ENCODE measurements at regions not wholly inside any gene's neighbourhood (a gene's known extent, or its start where the extent isn't known, plus 50 kb on each side); places are given as distances from the start of the nearest gene placed in this dataset.
"Not testable (repeated sequence)": the region's sequence is repeated elsewhere in the genome, so short reads cannot be mapped to it uniquely, and the experiment has no call there.

DNA sequence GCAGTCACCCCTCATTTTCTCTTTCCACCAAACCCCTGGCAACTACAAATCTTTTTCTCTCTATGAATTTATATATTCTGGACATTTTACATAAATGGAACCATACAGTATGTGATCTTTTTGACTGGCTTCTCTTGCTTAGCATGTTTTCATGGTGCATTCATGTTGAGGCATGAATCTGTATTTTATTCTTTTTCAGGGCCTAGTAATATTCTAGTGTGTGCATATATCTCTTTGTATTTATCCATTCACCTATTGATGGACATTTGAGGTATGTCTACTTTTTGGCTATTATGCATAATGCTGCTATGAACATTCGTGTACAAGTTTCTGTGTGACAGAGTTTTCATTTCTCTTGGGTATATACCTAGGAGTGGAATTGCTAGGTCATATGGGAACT, 78.2 kb downstream of the HACD1 start:
- H3K4me3 Mint-ChIP-seq = no peak overlapping the region
- H3K4me1 Mint-ChIP-seq = no peaks in the 10 kb centered on the region
- H3K9me3 Mint-ChIP-seq = peaks cover 5 to 14% of the 10 kb centered on the region in 2 donors
- no peak overlapping the region for H3K27ac Mint-ChIP-seq
- no peak for DNase-seq
- peaks cover 9% of the 10 kb centered on the region for H3K27me3 Mint-ChIP-seq
- ATAC-seq = no peak

DNA sequence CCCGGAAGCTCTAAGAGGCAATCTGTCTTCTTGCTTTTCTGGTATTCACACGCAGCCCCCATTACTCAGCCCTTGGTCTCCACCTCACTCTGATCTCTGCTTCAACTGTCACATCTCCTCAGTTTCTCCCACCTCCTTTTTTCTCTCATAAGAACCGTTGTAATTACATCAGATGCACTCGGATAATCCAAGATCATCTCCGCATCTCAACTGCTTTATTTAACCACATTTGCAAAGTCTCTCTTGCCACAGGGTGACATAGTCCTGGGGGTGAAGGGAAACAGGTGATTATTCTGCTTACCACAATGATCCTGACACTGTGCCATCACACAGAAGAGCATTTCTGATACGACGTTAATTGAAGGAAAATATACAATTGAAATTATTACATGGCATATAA, 79.9 kb downstream of the HACD1 start:
- Mint-ChIP-seq H3K9me3 (peaks cover 5 to 14% of the 10 kb centered on the region in 2 donors), H3K27me3 (peaks cover 9% of the 10 kb centered on the region), H3K4me3 (no peak overlapping the region), H3K27ac (no peak overlapping the region), H3K4me1 (no peaks in the 10 kb centered on the region)
- no peak for DNase-seq
- no peak for ATAC-seq

DNA sequence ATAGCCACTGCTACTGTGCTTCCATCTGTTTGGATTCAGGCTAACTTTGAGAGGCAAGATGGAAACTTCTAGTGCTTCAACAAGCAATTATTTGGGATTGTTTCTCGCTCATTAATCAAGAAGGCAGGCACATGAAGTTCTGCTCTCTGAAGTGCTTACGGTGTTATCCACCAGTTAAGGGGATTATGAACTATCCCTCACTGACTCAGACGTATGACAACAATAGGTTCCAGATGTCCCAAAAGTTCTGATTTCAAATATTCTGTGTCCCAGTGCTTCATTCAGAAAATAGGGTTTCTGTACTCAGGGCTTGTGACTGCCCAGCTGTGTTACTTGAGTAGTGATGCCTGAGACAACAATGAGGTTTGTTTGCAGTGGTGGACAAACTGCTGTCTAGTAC, 81.0 kb downstream of the HACD1 start:
- H3K27ac Mint-ChIP-seq = no peak overlapping the region
- H3K9me3 Mint-ChIP-seq = peaks cover 5 to 14% of the 10 kb centered on the region in 2 donors

DNA sequence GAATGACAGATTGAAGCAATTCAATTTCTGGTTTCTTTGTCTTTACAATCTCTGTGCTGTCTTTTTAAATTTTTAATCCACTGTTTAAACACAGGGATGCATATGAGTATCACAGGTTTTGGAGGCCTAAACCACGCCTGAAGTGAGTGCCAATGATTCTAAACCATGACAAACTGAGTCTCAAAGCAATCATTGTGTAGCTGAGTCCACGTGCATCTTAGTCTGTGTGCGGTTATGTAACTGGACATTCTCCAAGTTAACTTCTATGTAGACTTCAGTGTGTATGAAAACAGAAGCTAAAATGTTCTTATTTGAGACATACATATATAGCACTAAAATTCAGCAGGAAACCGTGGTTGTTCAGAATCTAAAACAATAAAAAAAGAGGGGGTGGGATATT, 79.3 kb upstream of the ST8SIA6 start:
- no peak overlapping the region for H3K27ac Mint-ChIP-seq
- peaks cover 1 to 3% of the 10 kb centered on the region in 2 donors for H3K9me3 Mint-ChIP-seq
- peaks cover 9% of the 10 kb centered on the region for H3K27me3 Mint-ChIP-seq
- ATAC-seq = no peak
- H3K4me1 Mint-ChIP-seq = no peaks in the 10 kb centered on the region
- no peak for DNase-seq
- H3K4me3 Mint-ChIP-seq = no peak overlapping the region

More for the DNA sequence above, 81.0 kb downstream of the HACD1 start:
- DNase-seq = no peak
- H3K27me3 Mint-ChIP-seq = peaks cover 9% of the 10 kb centered on the region
- ATAC-seq = no peak
- no peak overlapping the region for H3K4me3 Mint-ChIP-seq
- no peaks in the 10 kb centered on the region for H3K4me1 Mint-ChIP-seq

DNA sequence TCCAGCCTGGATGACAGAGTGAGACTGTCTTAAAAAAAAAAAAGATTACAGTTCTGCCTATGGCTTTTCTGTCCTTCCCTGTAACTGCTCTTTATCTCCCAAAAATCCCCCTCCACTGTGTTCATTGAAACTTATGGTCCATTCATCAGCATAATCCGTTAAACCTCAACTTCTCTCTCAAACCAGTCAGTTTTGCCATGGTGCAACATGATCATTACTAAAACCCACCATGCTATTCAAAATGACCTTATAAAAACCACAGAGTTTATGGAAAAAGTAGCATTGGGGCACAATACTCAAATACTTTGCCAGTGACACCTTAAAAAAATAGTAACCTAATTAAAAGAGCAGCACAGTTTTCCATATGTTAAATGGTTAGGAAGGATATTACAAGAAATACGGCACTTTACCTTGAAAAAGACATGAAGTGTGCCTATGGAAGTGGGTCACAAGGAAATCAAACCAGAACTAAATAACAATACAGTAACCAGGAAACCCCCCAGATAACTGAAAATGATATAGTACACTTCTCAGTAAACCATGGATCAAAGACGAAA, 74.0 kb upstream of the ST8SIA6 start:
- ATAC-seq (no peak), DNase-seq (no peak)
- no peaks in the 10 kb centered on the region for H3K9me3 Mint-ChIP-seq
- H3K27ac Mint-ChIP-seq = no peak overlapping the region
- no peak overlapping the region for H3K4me3 Mint-ChIP-seq
- H3K4me1 Mint-ChIP-seq = no peaks in the 10 kb centered on the region
- H3K27me3 Mint-ChIP-seq = no peaks in the 10 kb centered on the region

DNA sequence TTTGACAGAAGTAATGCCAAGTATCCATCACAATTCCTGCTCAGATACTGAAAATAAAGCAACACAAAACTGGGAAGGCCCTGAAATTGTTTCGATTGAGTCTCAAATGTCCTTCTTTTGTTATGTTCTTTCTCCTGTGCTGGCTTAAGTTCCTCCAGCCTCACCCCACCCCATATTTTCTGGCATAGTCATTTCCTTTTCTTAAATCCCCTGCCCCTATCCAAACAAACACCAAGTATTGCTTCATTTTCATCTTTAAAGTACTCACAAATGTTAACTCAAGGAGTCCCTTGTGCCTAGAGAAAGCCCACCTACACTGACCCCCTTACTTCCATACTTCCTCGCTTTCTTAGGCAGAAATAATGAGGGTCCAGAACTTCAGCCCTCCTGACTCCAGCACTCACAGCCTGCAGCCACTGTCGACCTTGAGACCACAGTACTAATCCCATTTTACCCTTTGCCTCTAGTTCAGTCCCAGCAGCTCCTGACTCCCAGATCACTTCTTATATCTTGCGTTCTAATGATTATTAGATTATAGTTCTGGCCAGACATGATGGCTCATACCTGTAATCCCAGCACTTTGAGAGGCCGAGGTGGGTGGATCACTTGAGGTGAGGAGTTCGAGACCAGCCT, 73.2 kb upstream of the ST8SIA6 start:
- H3K9me3 Mint-ChIP-seq = no peaks in the 10 kb centered on the region

DNA sequence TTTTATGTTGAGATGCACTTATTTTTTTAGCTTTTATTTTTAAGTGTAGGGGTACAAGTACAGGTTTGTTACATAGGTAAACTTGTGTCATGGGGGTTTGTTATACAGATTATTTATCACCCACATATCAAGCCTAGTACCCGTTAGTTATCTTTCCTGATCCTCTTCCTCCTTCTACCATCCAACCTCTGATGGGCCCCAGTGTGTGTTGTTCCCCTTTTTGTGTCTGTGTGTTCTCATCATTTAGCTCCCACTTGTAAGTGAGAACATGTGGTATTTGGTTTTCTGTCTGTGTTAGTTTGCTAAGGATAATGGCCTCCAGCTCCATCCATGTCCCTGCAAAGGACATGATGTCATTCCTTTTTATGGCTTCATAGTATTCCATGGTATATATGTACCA, 72.2 kb upstream of the ST8SIA6 start:
- not testable (repeated sequence) for H3K27ac Mint-ChIP-seq, DNase-seq, H3K4me3 Mint-ChIP-seq, H3K4me1 Mint-ChIP-seq, ATAC-seq, H3K9me3 Mint-ChIP-seq, H3K27me3 Mint-ChIP-seq

More for the DNA sequence above, 73.2 kb upstream of the ST8SIA6 start:
- Mint-ChIP-seq H3K27me3 (no peaks in the 10 kb centered on the region), H3K27ac (no peak overlapping the region), H3K4me3 (no peak overlapping the region), H3K4me1 (no peaks in the 10 kb centered on the region)
- ATAC-seq = no peak
- DNase-seq = no peak

DNA sequence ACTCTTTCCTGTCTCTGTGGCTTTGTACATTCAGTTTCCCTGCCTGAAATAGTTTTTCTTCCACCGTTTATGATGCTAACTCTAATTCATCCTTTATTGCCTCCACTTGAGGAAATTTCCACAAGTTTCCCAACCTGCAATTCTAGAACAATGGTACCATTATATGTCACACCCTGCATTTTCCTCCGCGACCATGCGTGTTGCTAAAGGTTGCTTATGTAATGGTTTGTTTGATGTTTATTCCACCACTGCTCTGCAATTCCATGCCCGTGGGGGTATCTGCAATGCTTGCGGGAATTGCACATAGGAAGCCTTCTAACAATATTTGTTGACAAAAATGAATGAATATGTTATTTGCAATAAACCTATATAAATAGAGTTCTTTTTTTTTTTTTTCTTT, 69.5 kb upstream of the ST8SIA6 start:
- Mint-ChIP-seq H3K9me3 (no peaks in the 10 kb centered on the region), H3K27me3 (no peaks in the 10 kb centered on the region), H3K4me3 (no peak overlapping the region), H3K27ac (no peak overlapping the region), H3K4me1 (no peaks in the 10 kb centered on the region)
- DNase-seq (no peak), ATAC-seq (no peak)

DNA sequence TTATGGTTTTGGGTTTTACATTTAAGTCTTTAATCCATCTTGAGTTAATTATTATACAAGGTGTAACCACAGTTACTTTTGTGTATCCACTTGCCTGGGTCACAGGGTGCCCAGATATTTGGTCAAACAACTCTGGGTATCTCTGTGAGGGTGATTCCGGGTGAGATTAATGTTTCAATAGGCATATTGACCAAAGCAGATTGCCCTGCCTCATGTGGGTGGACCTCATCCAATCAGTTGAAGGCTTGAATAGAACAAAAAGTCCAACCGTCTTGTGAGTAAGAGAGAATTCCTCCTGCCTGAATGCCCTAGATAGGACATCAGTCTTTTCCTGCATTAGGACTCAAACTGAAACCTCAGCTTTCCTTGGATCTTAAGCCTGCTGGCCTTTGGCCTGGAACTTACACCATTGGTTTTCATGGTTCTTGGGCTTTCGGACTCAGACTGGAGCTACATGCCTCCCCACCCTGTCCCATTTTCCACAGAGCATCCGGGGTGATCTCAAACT, 68.9 kb upstream of the ST8SIA6 start:
- Mint-ChIP-seq H3K27ac (no peak overlapping the region), H3K9me3 (no peaks in the 10 kb centered on the region), H3K4me3 (no peak overlapping the region), H3K27me3 (no peaks in the 10 kb centered on the region), H3K4me1 (no peaks in the 10 kb centered on the region)
- DNase-seq (no peak), ATAC-seq (no peak)

DNA sequence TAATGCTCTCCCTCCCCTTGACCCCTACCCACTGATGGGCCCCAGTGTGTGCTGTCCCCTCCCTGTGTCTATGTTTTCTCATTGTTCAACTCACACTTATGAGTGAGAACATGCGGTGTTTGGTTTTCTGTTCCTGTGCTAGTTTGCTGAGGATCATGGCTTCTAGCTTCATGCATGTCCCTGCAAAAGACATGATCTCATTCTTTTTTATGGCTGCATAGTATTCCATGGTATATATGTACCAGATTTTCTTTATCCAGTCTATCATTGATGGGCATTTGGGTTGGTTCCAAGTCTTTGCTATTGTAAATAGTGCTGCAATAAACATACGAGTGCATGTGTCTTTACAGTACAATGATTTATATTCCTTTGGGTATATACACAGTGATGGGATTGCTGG, 67.9 kb upstream of the ST8SIA6 start:
- H3K27ac Mint-ChIP-seq, H3K9me3 Mint-ChIP-seq, ATAC-seq, DNase-seq, H3K27me3 Mint-ChIP-seq, H3K4me1 Mint-ChIP-seq, H3K4me3 Mint-ChIP-seq: not testable (repeated sequence)

DNA sequence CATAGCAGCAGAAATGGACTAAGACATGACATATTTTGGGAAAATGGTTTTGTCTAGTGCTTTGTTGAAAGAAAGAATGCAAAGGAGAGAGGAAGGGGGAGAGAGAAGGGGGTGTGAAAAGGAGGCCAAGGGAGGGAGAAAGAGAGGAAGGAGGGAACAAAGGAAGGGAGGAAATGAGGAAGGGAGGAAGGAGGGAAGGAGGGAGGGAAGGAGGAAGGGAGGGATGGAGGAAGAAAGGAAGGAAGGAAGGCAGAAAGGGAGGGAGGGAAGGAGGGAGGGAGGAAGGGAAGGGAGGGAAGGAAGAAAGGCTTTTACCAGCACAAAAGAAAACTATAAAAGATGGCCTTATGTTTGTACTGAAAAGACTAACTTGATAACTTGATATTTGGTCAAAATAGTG, 65.1 kb upstream of the ST8SIA6 start:
- no peak for ATAC-seq
- Mint-ChIP-seq H3K4me1 (no peaks in the 10 kb centered on the region), H3K27ac (no peak overlapping the region), H3K9me3 (peaks cover 0 to 5% of the 10 kb centered on the region in 2 donors), H3K27me3 (no peaks in the 10 kb centered on the region), H3K4me3 (no peak overlapping the region)
- no peak for DNase-seq

DNA sequence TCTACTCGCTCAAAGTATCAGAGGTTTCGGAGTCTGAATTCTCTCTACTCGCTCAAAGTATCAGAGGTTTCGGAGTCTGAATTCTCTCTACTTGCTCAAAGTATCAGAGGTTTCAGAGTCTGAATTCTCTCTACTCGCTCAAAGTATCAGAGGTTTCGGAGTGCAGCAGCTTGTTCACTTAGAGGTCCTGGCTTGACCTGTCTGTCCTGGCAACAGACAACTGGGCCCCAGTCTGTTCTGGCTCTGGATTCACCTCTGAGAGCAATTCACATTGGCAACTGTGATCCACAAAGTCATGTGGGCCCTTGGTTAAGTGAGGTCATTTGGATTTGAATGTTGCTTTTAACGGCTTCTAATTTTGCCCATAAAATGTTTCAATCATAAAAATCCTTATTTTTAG, 63.9 kb upstream of the ST8SIA6 start:
- Mint-ChIP-seq H3K27ac (no peak overlapping the region), H3K4me3 (no peak overlapping the region), H3K9me3 (peaks cover 0 to 5% of the 10 kb centered on the region in 2 donors), H3K27me3 (no peaks in the 10 kb centered on the region), H3K4me1 (no peaks in the 10 kb centered on the region)
- ATAC-seq = no peak
- DNase-seq = no peak

DNA sequence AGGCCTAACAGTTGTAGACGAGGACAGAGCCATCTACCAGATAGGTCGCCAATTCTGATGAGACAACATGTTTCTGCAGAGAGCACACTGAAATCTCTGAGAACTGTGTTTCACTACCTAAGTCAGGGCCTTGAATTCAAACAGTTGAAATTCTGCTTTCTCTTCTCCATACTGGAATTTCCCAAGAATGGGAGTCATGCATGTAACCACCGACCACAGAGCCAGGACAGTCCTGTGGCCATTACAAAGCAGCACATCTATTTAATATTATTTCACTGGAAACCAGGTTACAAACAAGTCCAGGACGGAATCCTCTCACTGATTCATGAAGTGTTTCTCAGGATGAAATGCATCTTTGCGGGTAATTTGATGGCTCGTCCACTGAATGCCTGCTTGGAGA, 62.0 kb upstream of the ST8SIA6 start:
- ATAC-seq (no peak), DNase-seq (no peak)
- Mint-ChIP-seq H3K4me1 (peaks cover 9% of the 10 kb centered on the region), H3K27ac (no peak overlapping the region), H3K4me3 (no peak overlapping the region), H3K9me3 (peaks cover 0 to 5% of the 10 kb centered on the region in 2 donors), H3K27me3 (no peaks in the 10 kb centered on the region)

DNA sequence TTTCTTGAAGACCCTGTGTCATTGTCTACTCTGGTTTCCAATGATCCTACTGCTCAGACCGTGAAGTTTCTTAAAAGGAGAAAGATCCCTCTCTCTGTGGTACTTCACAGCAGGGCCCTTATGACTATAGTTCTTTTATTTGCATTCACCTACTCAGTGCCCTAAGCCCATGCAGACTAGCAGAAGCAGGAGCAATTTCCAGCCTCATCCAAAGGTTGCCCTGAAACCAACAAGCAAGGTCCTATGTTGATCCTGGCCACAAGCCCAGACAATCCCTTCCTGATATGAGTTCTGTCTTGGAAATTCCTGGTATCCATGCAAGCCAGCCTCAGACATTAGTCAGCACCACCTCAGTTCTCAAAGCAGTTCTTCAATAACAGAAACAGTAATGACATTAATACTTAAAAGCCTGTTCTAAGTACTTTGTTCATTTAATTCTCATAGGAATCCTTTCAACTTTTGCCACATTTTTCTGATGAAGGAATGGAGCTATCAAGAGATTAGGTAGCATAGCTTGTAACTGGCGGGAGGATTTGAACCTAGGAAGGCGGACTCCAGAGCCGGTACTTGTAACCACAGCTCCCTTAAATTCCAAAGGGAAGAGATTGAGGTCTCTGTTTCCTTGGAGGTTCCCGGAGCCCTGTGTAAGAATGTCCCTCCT, 58.1 kb upstream of the ST8SIA6 start:
- H3K4me1 Mint-ChIP-seq = peaks cover 13% of the 10 kb centered on the region
- H3K9me3 Mint-ChIP-seq = peaks cover 12 to 15% of the 10 kb centered on the region in 2 donors
- peaks cover 12% of the 10 kb centered on the region for H3K27me3 Mint-ChIP-seq
- H3K4me3 Mint-ChIP-seq = no peak overlapping the region
- ATAC-seq (no peak), DNase-seq (no peak)
- no peak overlapping the region for H3K27ac Mint-ChIP-seq

DNA sequence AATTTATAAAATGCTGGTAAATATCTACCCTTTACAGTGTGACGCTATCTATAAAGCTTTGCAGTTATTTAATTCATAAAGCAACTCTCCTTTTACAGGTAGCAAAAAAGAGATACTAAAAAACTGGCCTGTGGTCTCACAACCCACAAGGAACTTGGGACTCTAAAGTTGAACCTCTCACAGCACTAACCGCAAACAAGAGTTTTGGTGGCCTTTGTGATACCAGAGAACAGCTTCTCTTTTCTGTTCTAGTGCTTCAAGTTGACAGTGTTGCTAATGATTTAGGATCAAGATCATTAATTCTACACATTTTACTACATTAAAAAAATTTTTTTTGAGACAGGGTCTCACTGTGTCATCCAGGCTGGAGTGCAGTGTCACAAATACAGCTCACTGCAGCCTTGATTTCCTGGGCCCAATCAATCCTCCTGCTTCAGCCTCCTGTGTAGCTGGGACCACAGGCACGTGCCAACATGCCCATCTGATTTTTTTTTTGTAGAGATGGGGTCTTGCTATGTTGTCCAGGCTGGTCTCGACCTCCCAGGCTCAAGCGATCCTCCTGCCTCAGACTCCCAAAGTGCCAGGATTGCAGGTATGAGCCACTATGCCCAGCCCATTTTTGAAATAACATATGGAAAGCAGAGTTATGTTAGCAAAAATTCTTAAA, 56.0 kb upstream of the ST8SIA6 start:
- no peak overlapping the region for H3K4me3 Mint-ChIP-seq
- peak in 1 of 2 donors; percentile 21 for DNase-seq
- peaks cover 12% of the 10 kb centered on the region for H3K27me3 Mint-ChIP-seq
- peak; percentile 52 for ATAC-seq
- H3K27ac Mint-ChIP-seq = no peak overlapping the region
- peaks cover 12 to 15% of the 10 kb centered on the region in 2 donors for H3K9me3 Mint-ChIP-seq
- peaks cover 29% of the 10 kb centered on the region for H3K4me1 Mint-ChIP-seq

DNA sequence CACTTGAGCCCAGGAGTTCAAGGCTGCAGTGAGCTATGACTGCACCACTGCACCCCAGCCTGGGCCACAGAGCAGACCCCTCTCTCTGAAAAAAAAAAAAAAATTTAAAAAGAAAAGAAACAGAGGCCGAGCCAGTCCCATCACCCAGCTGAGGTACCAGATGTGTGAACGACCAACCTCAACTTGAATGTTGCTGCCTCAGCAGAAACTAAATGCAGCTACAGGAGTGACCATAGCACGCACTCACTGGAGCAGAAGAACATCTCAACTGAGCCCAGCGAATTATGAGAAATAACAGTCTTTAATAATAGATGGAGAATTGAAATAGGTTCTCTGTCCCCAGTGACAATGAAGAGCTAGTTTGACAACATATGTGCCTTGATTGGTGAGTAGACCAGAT, 53.1 kb upstream of the ST8SIA6 start:
- Mint-ChIP-seq H3K27ac (no peak overlapping the region), H3K4me1 (peaks cover 29% of the 10 kb centered on the region), H3K27me3 (peaks cover 12% of the 10 kb centered on the region), H3K4me3 (no peak overlapping the region), H3K9me3 (peaks cover 10 to 12% of the 10 kb centered on the region in 2 donors)
- ATAC-seq (no peak), DNase-seq (no peak)
